Sigmoid colon (tissue), 6 donors: ENCODE measurements at regions not wholly inside any gene's neighbourhood (a gene's known extent, or its start where the extent isn't known, plus 50 kb on each side); places are given as distances from the start of the nearest gene placed in this dataset.
"Not testable (repeated sequence)": the region's sequence is repeated elsewhere in the genome, so short reads cannot be mapped to it uniquely, and the experiment has no call there.

Source experiments
- DNase-seq: peaks from one replicate; pipeline ENCODE4 v3.0.0-alpha.2; 2019
- H3K27ac ChIP-seq, 4 donors: fragments of 200-600 bp; sonication (generic); one replicate each; pipeline ENCODE4 v1.5.1; 2016 to 2019; ENCODE audit warnings: mild to moderate bottlenecking in 1 of 4
- H3K27me3 ChIP-seq, 3 donors: fragments of 200-600 bp; sonication (generic); one replicate each; pipeline ENCODE4 v1.5.1; 2019; ENCODE audit warnings: mild to moderate bottlenecking in 1 of 3
- H3K36me3 ChIP-seq, 4 donors: fragments of 200-600 bp; sonication (generic); one replicate each; pipeline ENCODE4 v1.5.1; 2016 to 2019
- H3K4me1 ChIP-seq, 4 donors: fragments of 200-600 bp; sonication (generic); one replicate each; pipeline ENCODE4 v1.5.1; 2017 to 2019
- H3K4me3 ChIP-seq, 4 donors: fragments of 200-600 bp; sonication (generic); one replicate each; pipeline ENCODE4 v1.5.1; 2017 to 2019; ENCODE audit warnings: mild to moderate bottlenecking in 2 of 4, moderate library complexity in 1 of 4
- H3K9me3 ChIP-seq, 4 donors: fragments of 200-600 bp in 3 of 4; sonication (generic) in 3 of 4; one replicate each; pipeline versions ENCODE4 v1.5.1 to v1.6.1; 2013 to 2019
- CTCF ChIP-seq, 4 experiments: fragments of 450-650 bp in 3 of 4; fragments of 200-600 bp in 1 of 4; IDR thresholded peaks; one replicate each; pipeline ENCODE4 v1.5.1; 2016 to 2019; ENCODE audit warnings: antibody characterized with exemption in 4 of 4, mild to moderate bottlenecking in 3 of 4, moderate library complexity in 2 of 4
- EP300 ChIP-seq, 4 donors: sonication (generic); formaldehyde crosslinking; IDR thresholded peaks; one replicate each; pipeline ENCODE4 v1.6.1; 2017; ENCODE audit warnings: antibody characterized with exemption in 4 of 4
- POLR2A ChIP-seq, 2 donors: fragments of 450-650 bp; IDR thresholded peaks; one replicate each; pipeline ENCODE4 v1.6.1; 2016; ENCODE audit warnings: antibody characterized with exemption in 2 of 2, mild to moderate bottlenecking in 2 of 2, moderate library complexity in 2 of 2
- POLR2AphosphoS5 ChIP-seq, 4 donors: sonication (generic); formaldehyde crosslinking; IDR thresholded peaks; one replicate each; pipeline ENCODE4 v1.6.1; 2017; ENCODE audit warnings: antibody characterized with exemption in 4 of 4
- WGBS, 2 donors: extraction: QIAGEN DNeasy Blood & Tissue Kit; methylation state at CpG; one replicate each; pipeline ENCODE4 v1.1.7; 2013; 5-methylcytosine and 5-hydroxymethylcytosine counted together
- intact Hi-C: fragments of 100-400 bp; cut with DNase I; formaldehyde crosslinking; loops from one replicate; pipeline ENCODE4 v1.15.1; 2023
- donor health status: healthy with polysubstance abuse.
- donor health status: healthy.

DNA sequence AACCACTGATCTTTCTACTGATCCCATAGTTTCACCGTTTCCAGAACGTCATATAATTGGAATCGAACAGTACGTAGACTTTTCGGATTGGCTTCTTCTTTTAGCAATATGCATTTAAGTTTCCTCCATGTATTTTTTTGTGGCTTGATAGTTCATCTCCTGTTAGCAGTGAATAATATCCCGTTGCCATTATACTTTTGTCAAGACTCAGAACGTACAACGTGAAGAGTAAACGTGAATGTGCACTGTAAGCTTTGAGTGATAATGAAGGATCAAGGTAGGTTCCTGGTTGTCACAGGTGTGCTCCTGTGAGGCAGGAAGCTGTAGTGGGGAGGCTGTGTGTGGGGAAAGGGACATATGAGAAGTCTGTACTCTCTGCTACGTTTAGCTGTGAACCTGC is 1463.7 kb downstream of the FOXD4L5 start:
- WGBS, 2 donors = 68 to 69% methylated on average over 10 of the region's 10 CpGs
- DNase-seq, intact Hi-C loops: not testable (repeated sequence)

DNA sequence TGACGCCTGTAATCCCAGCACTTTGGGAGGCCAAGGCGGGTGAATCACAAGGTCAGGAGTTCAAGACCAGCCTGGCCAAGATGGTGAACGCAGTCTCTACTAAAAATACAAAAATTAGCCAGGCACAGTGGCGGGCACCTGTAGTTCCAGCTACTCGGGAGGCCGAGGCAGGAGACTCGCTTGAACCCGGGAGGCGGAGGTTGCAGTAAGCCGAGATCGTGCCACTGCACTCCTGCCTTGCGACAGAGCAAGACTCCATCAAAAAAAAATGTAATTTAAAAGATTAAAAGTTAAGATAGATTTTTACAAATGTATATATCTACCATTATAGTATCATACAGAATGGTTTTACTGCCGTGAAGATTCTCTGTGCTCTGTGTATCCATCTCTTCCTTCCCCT is 1464.1 kb downstream of the FOXD4L5 start:
- H3K36me3 ChIP-seq, H3K4me3 ChIP-seq, intact Hi-C loops, H3K27ac ChIP-seq, DNase-seq, H3K9me3 ChIP-seq, H3K4me1 ChIP-seq: not testable (repeated sequence)
- 82 to 85% methylated on average over 13 of the region's 13 CpGs for whole genome bisulfite sequencing, 2 donors
- H3K27me3 ChIP-seq = peaks cover 0 to 19% (median 0%) of the 10 kb centered on the region in 3 donors

More for the DNA sequence above, 1463.7 kb downstream of the FOXD4L5 start:
- H3K4me3 ChIP-seq, H3K4me1 ChIP-seq, H3K9me3 ChIP-seq, H3K27ac ChIP-seq, H3K36me3 ChIP-seq: not testable (repeated sequence)
- peaks cover 0 to 19% (median 0%) of the 10 kb centered on the region in 3 donors for H3K27me3 ChIP-seq

DNA sequence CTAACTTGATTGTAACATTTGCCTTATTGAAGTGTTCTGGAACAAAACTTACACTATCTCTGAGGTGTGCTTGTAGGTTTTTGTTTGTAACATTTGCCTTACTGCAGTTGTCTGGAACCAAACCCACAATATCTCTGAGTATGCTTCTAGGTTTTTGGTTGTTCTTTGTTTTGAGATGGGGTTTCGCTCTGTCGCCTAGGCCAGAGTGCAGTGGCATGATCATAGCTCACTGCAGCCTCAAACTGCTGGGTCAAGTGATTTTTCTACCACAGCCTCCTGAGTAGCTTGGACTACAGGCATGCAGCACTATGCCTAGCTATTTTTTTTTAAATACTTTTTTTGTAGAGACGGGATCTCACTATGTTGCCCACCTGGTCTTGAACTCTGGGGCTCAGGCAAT is 1464.6 kb downstream of the FOXD4L5 start:
- H3K4me1 ChIP-seq = not testable (repeated sequence)
- 84 to 90% methylated on average over 3 of the region's 3 CpGs for WGBS, 2 donors

GRCh38 chr9:63817622-63818518 is 1467.1 kb downstream of the FOXD4L5 start:
- Histone ChIP-seq H3K4me3 (no peak overlapping the region), H3K9me3 (peaks cover 0 to 6% (median 4%) of the 10 kb centered on the region in 4 donors), H3K27ac (no peak overlapping the region), H3K4me1 (no peaks in the 10 kb centered on the region), H3K36me3 (no peaks in the 10 kb centered on the region), H3K27me3 (peaks cover 0 to 31% (median 4%) of the 10 kb centered on the region in 3 donors)
- DNase-seq = peak; percentile 82
- WGBS, 2 donors = 33 to 47% methylated on average over 41 of the region's 41 CpGs
- TF ChIP-seq CTCF (IDR thresholded peaks at IDR 0.05) (no peak), POLR2A (IDR thresholded peaks at IDR 0.05) (no peak), EP300 (IDR thresholded peaks at IDR 0.05) (no peak), POLR2AphosphoS5 (IDR thresholded peaks at IDR 0.05) (no peak)
- intact Hi-C loops = no loop called here

More for the DNA sequence above, 1464.6 kb downstream of the FOXD4L5 start:
- H3K9me3 ChIP-seq, H3K4me3 ChIP-seq, H3K36me3 ChIP-seq, intact Hi-C loops, H3K27ac ChIP-seq, DNase-seq: not testable (repeated sequence)
- peaks cover 0 to 19% (median 0%) of the 10 kb centered on the region in 3 donors for H3K27me3 ChIP-seq

DNA sequence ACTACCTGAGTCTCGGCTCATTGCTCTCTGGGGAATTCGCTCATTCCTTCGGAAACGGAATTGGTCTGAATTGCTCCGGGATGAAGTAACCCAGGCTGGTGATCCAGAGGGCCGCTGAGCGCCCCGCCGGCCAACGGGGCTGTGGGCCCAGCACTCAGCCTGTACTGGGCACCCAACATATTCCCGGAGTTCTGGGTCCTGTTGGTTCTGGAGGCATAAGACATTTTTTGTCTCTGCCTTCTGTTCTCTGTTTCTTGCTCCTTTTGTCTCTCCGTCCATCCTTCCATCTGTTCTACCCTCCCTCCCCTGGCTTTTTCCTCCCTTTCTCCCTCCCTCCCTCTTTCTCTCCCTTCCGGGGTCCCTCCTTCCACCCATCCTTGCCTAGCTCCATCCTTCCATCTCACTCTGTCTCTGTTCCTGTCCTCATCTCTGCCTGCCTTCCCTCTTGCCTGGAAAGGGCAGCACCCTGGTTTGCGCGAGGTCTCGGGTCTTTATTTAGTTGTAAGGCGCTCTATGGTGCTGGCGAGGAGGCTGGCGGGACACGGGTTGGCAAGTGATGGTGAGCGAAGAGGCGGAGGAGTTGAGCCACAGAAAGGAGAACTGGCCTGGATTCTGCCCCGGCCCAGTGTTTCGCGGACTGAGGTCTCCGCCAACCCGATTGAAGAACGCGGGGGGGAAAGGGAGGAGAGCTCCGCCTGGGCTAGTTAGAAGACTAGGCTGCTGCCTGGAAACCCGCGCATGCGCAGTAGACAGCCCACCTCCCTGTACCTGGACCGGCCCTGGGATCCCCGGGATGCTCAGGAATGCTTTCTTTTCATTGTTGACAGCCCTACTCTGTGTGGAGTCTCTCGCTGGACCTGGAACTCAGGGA is 1468.0 kb downstream of the FOXD4L5 start:
- Histone ChIP-seq H3K27ac (no peak overlapping the region), H3K4me3 (no peak overlapping the region), H3K9me3 (peaks cover 0 to 6% (median 4%) of the 10 kb centered on the region in 4 donors), H3K27me3 (peaks cover 0 to 31% (median 4%) of the 10 kb centered on the region in 3 donors), H3K4me1 (no peaks in the 10 kb centered on the region), H3K36me3 (no peaks in the 10 kb centered on the region)
- intact Hi-C loops = no loop called here
- 26 to 36% methylated on average over 36 of the region's 36 CpGs for WGBS, 2 donors
- TF ChIP-seq CTCF (IDR thresholded peaks at IDR 0.05) = no peak
- TF ChIP-seq POLR2AphosphoS5 (IDR thresholded peaks at IDR 0.05) = no peak
- no peak for TF ChIP-seq EP300 (IDR thresholded peaks at IDR 0.05)
- TF ChIP-seq POLR2A (IDR thresholded peaks at IDR 0.05) = no peak
- DNase-seq = peak; percentile 84

DNA sequence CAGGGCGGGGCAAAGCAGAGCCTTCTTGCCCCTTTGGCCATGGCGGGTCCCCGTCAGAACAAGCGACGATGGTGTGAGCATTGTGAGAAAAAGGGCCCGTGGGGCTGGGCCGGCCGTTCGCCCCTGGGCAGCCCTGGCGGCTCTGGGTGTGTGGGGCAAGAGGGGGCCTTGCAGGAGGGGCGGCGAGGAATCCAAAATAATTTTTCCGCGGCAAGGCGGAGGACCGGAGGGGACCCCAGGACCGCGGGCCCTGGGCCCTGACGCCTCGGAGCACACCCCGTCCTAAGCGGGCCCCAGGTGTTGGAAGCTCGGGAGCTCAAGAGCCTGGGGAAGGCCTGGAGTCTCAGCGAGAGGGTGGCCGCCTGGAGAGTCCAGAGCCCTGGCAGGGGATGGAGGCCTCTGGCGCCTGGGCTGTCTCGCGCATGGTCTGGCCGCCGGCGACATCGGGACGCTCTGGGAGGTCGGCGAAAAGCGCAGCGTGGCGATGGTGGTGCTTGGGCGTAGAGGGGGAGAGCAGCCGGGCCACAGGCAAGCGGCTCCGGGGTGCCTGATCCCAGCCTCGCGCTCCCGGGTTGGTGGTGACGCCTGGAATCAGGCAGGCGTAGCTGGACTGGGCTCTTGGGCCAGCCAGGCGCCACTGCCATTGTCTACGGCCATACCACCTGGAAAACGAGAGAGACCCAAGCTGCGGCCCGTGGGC is 1469.9 kb downstream of the FOXD4L5 start:
- H3K36me3 ChIP-seq, H3K9me3 ChIP-seq, H3K4me3 ChIP-seq, DNase-seq, H3K27ac ChIP-seq, intact Hi-C loops, H3K4me1 ChIP-seq: not testable (repeated sequence)
- 58 to 71% methylated on average over 52 of the region's 52 CpGs for WGBS, 2 donors
- H3K27me3 ChIP-seq = peaks cover 0 to 33% (median 4%) of the 10 kb centered on the region in 3 donors

DNA sequence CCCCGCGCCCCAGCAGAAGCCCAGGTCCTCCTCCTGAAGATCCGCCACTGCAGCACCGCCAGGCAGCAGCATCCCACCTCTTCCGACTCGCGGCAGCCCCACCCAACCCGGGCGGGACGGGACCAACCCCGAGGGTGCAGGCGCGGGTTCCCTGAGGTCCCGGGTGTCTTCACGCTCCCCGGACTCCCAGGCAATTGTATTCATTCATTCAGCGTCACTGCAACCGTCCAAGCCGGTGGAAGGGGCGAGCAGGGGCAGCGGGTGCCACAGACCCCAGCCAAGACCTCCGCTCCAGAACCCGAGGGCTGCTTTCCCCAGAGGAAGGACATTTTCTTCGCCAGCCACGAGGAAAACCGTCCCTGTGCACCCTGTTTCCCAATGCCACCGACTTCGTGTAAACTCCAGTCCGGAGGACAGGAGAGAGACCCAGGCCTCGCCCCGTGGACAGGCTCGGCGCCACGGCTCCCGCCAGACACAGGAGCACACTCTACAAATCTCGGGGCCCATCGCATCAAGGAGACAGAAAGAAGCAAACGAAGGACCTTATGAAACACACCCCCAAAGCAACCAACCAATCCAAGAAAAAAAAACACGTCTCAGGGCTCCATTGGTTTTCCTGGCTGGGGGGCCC is 1471.5 kb downstream of the FOXD4L5 start:
- peaks cover 0 to 33% (median 4%) of the 10 kb centered on the region in 3 donors for H3K27me3 ChIP-seq
- H3K36me3 ChIP-seq = not testable (repeated sequence)

DNA sequence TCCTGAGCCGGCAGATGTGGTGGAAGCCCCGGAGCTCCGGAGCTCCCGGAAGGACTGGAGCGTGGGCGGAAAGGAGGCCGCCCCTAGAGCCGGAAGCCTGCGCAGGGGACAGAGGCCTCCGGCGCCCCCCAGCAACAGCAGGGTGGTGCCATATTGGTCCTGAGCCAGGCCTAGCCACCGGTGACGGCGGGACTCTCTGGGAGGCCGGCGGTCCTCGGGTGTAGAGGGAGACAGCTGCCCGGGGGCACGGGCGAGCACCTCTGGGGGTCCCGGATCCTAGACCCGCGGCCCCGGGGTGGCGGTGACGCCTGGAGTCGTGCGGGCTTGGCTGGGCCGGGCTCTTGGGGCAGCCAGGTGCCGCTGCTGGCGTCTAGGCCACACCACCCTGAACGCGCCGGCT is 1472.2 kb downstream of the FOXD4L5 start:
- WGBS, 2 donors = 62 to 71% methylated on average over 34 of the region's 34 CpGs

More for the DNA sequence above, 1471.5 kb downstream of the FOXD4L5 start:
- H3K4me1 ChIP-seq, H3K27ac ChIP-seq, DNase-seq, intact Hi-C loops, H3K9me3 ChIP-seq: not testable (repeated sequence)
- peak overlapping the region in 1 of 4 donors; percentile 12 for H3K4me3 ChIP-seq
- 51 to 66% methylated on average over 39 of the region's 39 CpGs for WGBS, 2 donors

DNA sequence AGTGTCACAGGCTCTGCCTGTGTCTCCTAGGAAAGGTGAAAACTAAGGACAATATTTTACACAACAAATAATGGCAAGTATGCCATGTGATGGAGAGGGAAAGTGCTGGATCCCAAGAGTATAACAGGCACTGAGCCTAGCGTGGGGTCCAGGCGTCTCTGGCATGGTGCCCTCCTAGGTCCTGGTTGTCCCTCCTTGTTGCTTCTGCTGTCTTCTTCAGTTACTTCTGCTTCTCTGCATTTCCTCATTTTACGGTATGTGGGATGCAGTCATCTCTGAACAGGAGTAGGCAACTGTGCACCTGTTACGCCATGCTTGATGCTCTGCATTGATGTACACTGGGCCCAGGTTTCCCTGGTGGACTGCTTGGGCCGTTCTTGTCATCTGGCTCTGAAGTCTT is 1480.8 kb downstream of the FOXD4L5 start:
- WGBS, 2 donors = 67 to 73% methylated on average over 5 of the region's 5 CpGs
- H3K4me1 ChIP-seq, DNase-seq, H3K27me3 ChIP-seq, intact Hi-C loops, H3K9me3 ChIP-seq, H3K36me3 ChIP-seq, H3K27ac ChIP-seq, H3K4me3 ChIP-seq: not testable (repeated sequence)

More for the DNA sequence above, 1472.2 kb downstream of the FOXD4L5 start:
- H3K36me3 ChIP-seq, H3K4me1 ChIP-seq, intact Hi-C loops, H3K9me3 ChIP-seq, H3K4me3 ChIP-seq, DNase-seq, H3K27ac ChIP-seq: not testable (repeated sequence)
- peaks cover 0 to 29% (median 4%) of the 10 kb centered on the region in 3 donors for H3K27me3 ChIP-seq
